HG03175 (cell line): ENCODE measurements at regions not wholly inside any gene's neighbourhood (a gene's known extent, or its start where the extent isn't known, plus 50 kb on each side); places are given as distances from the start of the nearest gene placed in this dataset.

ENCODE experiments used
- ATAC-seq: cut with Tn5 transposase; IDR thresholded peaks from one replicate; pipeline ENCODE4 v1.9.1; 2021; ENCODE audit warnings: mild to moderate bottlenecking, moderate library complexity; ENCODE audit not compliant: unreplicated experiment

- no peak for ATAC-seq
Observed at GRCh38 chrX:30504309-30504708, 73.3 kb downstream of the TASL start.

GRCh38 chrX:30495468-30495867 is 82.1 kb downstream of the TASL start:
- ATAC-seq: peak; percentile 71

- no peak for ATAC-seq
Observed at GRCh38 chrX:30493348-30493747, 84.2 kb downstream of the TASL start.

GRCh38 chrX:30489323-30489722 is 88.2 kb downstream of the TASL start:
- peak; percentile 48 for ATAC-seq

- ATAC-seq: peak; percentile 81
Observed at GRCh38 chrX:30488092-30488491, 89.5 kb downstream of the TASL start.

GRCh38 chrX:30483996-30484395 is 93.6 kb downstream of the TASL start:
- ATAC-seq: peak; percentile 54

GRCh38 chrX:30468471-30468870 is 109.1 kb downstream of the TASL start:
- no peak for ATAC-seq
